Uterus (tissue), 2 donors: ENCODE measurements at regions not wholly inside any gene's neighbourhood (a gene's known extent, or its start where the extent isn't known, plus 50 kb on each side); places are given as distances from the start of the nearest gene placed in this dataset.

Source experiments
- CTCF ChIP-seq, 4 experiments: fragments of 200-600 bp in 2 of 4; fragments of 450-650 bp in 2 of 4; sonication (generic) in 2 of 4; IDR thresholded peaks; one replicate each; pipeline ENCODE4 v1.5.1; 2016 to 2019; ENCODE audit warnings: antibody characterized with exemption in 4 of 4, mild to moderate bottlenecking in 2 of 4, moderate library complexity in 1 of 4
- POLR2A ChIP-seq, 2 donors: fragments of 450-650 bp; IDR thresholded peaks; one replicate each; pipeline ENCODE4 v1.6.1; 2016; ENCODE audit warnings: antibody characterized with exemption in 2 of 2, mild to moderate bottlenecking in 1 of 2, moderate library complexity in 1 of 2

GRCh38 chr5:63573380-63573779 is 388.9 kb downstream of the HTR1A start:
- TF ChIP-seq CTCF (IDR thresholded peaks at IDR 0.05) (no peak), POLR2A (IDR thresholded peaks at IDR 0.05) (no peak)
